K562 (cell line): ENCODE measurements at regions not wholly inside any gene's neighbourhood (a gene's known extent, or its start where the extent isn't known, plus 50 kb on each side); places are given as distances from the start of the nearest gene placed in this dataset.

Source experiments
- ATAC-seq: fragments of 200-7000 bp; cut with Tn5 transposase; 3 replicates; pipeline ENCODE4 v1.9.1; 2020; ENCODE audit warnings: moderate library complexity
- BruUV-seq: library from RNA; stranded (reverse); fragments of 400-500 nt; replicated peaks from 2 replicates; lab custom pipeline; 2021; lab: Mats Ljungman, UMichigan
- CTCF ChIA-PET: fragments of 300-600 bp; formaldehyde crosslinking; extraction: SDS; loops from one replicate; lab custom pipeline; 2021; ENCODE audit warnings: low intra/inter-chr PET ratio; lab: Yijun Ruan, JAX
- POLR2A ChIA-PET: fragments of 300-600, 350-650 bp; sonication (Branson Sonifier 250); formaldehyde crosslinking; extraction: SDS; loops from one replicate; lab custom pipeline; 2021; ENCODE audit warnings: antibody characterized with exemption, inconsistent platforms; lab: Yijun Ruan, JAX
- DNase-seq, 4 experiments: peaks; one replicate each; pipeline versions ENCODE4 v3.0.0 to v3.0.0-alpha.2; 2011 to 2018; ENCODE audit warnings: low spot score in 3 of 4, mixed read lengths in 3 of 4; ENCODE audit errors: extremely low read depth in 1 of 4
- FAIRE-seq: peaks from 2 replicates; lab custom pipeline; 2011; peaks lifted over from hg19 to GRCh38; lab: Jason Lieb, UNC
- H2AFZ ChIP-seq: 2 replicates; pipeline ENCODE4 v1.6.0; 2011; ENCODE audit warnings: low read depth, low read length, control low read depth, inconsistent platforms
- H3K27ac ChIP-seq: fragments of 200-600 bp; 3 replicates; pipeline ENCODE4 v1.8.0; 2011; ENCODE audit warnings: low read depth, mild to moderate bottlenecking, control low read depth, inconsistent platforms, low read length, moderate library complexity, mixed read lengths; ENCODE audit errors: extremely low read depth
- H3K27me3 ChIP-seq, 2 experiments: fragments of 300-600 bp in 1 of 2; 2 replicates in 1 of 2; 3 replicates in 1 of 2; pipeline versions ENCODE4 v1.6.0 to v1.8.0; 2011; ENCODE audit warnings: inconsistent platforms in 2 of 2, low read length in 2 of 2, mild to moderate bottlenecking in 1 of 2, mixed read lengths in 1 of 2, moderate library complexity in 1 of 2; ENCODE audit not compliant: control insufficient read depth in 2 of 2, insufficient read depth in 2 of 2
- H3K36me3 ChIP-seq: fragments of 300-600 bp; 3 replicates; pipeline ENCODE4 v1.8.0; 2011; ENCODE audit warnings: mild to moderate bottlenecking, low read length, inconsistent platforms; ENCODE audit not compliant: control insufficient read depth, insufficient read depth
- H3K4me1 ChIP-seq, 2 experiments: fragments of 200-600 bp in 1 of 2; replicated peaks in 1 of 2; 2 replicates in 1 of 2; 3 replicates in 1 of 2; pipeline versions ENCODE4 v1.5.1 to v1.8.0; 2011; ENCODE audit warnings: inconsistent platforms in 2 of 2, low read length in 2 of 2, mild to moderate bottlenecking in 1 of 2, mixed read lengths in 1 of 2, moderate library complexity in 1 of 2; ENCODE audit not compliant: control insufficient read depth in 2 of 2, insufficient read depth in 2 of 2
- H3K4me2 ChIP-seq: 2 replicates; pipeline ENCODE4 v1.6.1; 2011; ENCODE audit warnings: low read length, control low read depth, inconsistent platforms, mixed read lengths; ENCODE audit not compliant: insufficient read depth
- H3K4me3 ChIP-seq: fragments of 200-600 bp; sonication (generic), shearing (Covaris generic); 2 replicates; pipeline ENCODE4 v1.5.1; 2016; ENCODE audit warnings: control low read depth, inconsistent platforms
- H3K79me2 ChIP-seq: fragments of 200-600 bp; 3 replicates; pipeline ENCODE4 v1.8.0; 2011; ENCODE audit warnings: low read length, inconsistent platforms; ENCODE audit not compliant: control insufficient read depth, insufficient read depth
- H3K9ac ChIP-seq, 2 experiments: 2 replicates each; pipeline versions ENCODE4 v1.6.0 to v1.6.1; 2011; ENCODE audit warnings: low read depth in 2 of 2, low read length in 2 of 2, control low read depth in 1 of 2, inconsistent platforms in 1 of 2, mild to moderate bottlenecking in 1 of 2, mixed read lengths in 1 of 2; ENCODE audit not compliant: insufficient read depth in 1 of 2
- H3K9me1 ChIP-seq: one replicate; pipeline ENCODE4 v1.6.0; 2011; ENCODE audit warnings: inconsistent platforms, mild to moderate bottlenecking, low read length, moderate library complexity; ENCODE audit not compliant: control insufficient read depth, insufficient read depth
- H3K9me3 ChIP-seq: replicated peaks from 2 replicates; pipeline ENCODE4 v1.5.1; 2011; ENCODE audit warnings: low read depth, low read length, inconsistent platforms; ENCODE audit not compliant: control insufficient read depth, insufficient read depth
- H4K20me1 ChIP-seq: replicated peaks from 2 replicates; pipeline ENCODE4 v1.6.1; 2011; ENCODE audit warnings: low read length, inconsistent platforms, mixed read lengths; ENCODE audit not compliant: control insufficient read depth, insufficient read depth
- MTA1 ChIP-seq: fragments of 450-650 bp; IDR thresholded peaks from 2 replicates; pipeline ENCODE4 v1.6.1; 2017; ENCODE audit warnings: borderline replicate concordance
- PHF21A ChIP-seq: fragments of 450-650 bp; IDR thresholded peaks from 2 replicates; pipeline ENCODE4 v1.6.1; 2017; ENCODE audit warnings: low read depth, borderline replicate concordance
- POLR2H ChIP-seq: IDR thresholded peaks from 2 replicates; pipeline ENCODE4 v1.6.1; 2016; ENCODE audit warnings: missing genetic modification characterization, low read depth, mild to moderate bottlenecking, control low read depth, missing compliant biosample characterization, moderate library complexity
- RERE ChIP-seq: sonication (generic); formaldehyde crosslinking; IDR thresholded peaks from 2 replicates; pipeline ENCODE4 v1.8.0; 2023; ENCODE audit warnings: missing genetic modification reagents, mild to moderate bottlenecking, borderline replicate concordance
- SOX6 ChIP-seq: fragments of 450-650 bp; IDR thresholded peaks from 2 replicates; pipeline ENCODE4 v1.6.1; 2014; ENCODE audit warnings: mild to moderate bottlenecking
- ZNF551 ChIP-seq: fragments of 250-450 bp; sonication (Bioruptor Pico); IDR thresholded peaks from 2 replicates; pipeline ENCODE4 v1.5.0; 2021; ENCODE audit warnings: mild to moderate bottlenecking, moderate library complexity
- WGBS: fragments of 100-300 bp; shearing (Covaris generic); methylation state at CpG from one replicate; pipeline ENCODE4 v1.1.6; 2016; ENCODE audit warnings: low coverage, mixed read lengths; ENCODE audit not compliant: insufficient coverage; ENCODE audit errors: missing lambda C conversion rate; 5-methylcytosine and 5-hydroxymethylcytosine counted together
- in situ Hi-C: fragments of 300-500 bp; cut with MboI; formaldehyde crosslinking; loops from 4 replicates; pipeline ENCODE4 v1.15.0; 2018; ENCODE audit warnings: inconsistent platforms, mixed read lengths
- intact Hi-C: fragments of 100-400 bp; cut with micrococcal nuclease; formaldehyde crosslinking; loops from 2 replicates; pipeline ENCODE4 v1.14.2; 2022
- TF ChIP-seq, protein P1 (sequence below): fragments of 450-650 bp; IDR thresholded peaks from 2 replicates; pipeline ENCODE4 v1.6.1; 2016

DNA sequence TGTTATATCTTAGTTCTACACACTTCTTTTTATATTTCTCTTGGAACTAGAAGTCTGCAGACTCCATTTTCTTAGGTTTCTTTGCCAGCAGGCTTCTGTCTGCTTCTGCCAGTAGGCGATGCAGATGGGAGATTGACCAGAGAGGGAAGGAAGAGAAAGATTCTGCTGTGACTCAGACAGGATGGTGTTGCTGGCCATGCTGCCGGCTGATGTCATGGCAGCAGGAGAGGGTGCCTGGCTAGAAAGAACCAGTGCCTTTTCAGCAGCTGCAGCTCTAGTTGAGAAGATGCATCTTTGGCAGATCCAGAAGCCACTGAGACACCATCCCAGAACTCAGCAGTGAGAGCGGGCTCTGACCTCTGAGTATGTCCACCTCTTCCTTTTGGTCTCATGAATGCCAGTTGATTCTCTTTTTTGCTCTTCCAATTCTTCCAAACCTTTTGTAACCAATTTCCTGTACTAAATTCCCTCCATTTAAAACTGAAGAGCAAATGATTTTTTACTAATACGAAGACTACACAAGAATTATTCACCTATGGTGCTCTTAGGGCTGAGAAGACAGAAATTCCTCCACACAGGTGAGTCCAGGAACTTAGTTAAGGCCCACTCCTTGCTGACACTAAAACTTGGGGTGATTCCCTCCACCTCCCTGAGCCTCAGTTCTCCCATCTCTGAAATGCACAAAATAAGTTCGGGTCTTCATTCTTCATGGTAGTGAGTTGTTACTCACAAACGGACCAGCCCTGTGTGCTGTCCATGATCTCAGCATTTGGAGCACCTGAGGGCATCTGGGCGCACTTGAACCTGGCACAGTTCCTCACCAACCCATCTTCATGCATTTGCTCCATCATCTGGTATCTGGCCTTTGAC lies 200.7 kb downstream of the MYCN start:
- in situ Hi-C loops = no loop called here

More for the DNA sequence above, 200.7 kb downstream of the MYCN start:
- H3K79me2 ChIP-seq = no peaks in the 10 kb centered on the region
- H3K4me1 ChIP-seq = no peaks in the 10 kb centered on the region
- no peak overlapping the region for H2AFZ ChIP-seq
- H3K27me3 ChIP-seq = no peaks in the 10 kb centered on the region
- WGBS = 0% methylated on average over 7 of the region's 7 CpGs
- FAIRE-seq = no peak
- no peak for ATAC-seq
- no peaks in the 10 kb centered on the region for H3K9me1 ChIP-seq
- POLR2A ChIA-PET = no interaction called here
- H3K4me3 ChIP-seq = no peak overlapping the region
- intact Hi-C loops = no loop called here
- CTCF ChIA-PET = no interaction called here
- H4K20me1 ChIP-seq = no peaks in the 10 kb centered on the region; the same call in 1 of the 2 replicates
- H3K36me3 ChIP-seq = no peaks in the 10 kb centered on the region
- no peak for DNase-seq
- no TSS peak for BruUV-seq
- H3K27ac ChIP-seq = no peak overlapping the region
- no peak overlapping the region for H3K9ac ChIP-seq
- no peak overlapping the region for H3K4me2 ChIP-seq
- TF ChIP-seq, protein P1, sequence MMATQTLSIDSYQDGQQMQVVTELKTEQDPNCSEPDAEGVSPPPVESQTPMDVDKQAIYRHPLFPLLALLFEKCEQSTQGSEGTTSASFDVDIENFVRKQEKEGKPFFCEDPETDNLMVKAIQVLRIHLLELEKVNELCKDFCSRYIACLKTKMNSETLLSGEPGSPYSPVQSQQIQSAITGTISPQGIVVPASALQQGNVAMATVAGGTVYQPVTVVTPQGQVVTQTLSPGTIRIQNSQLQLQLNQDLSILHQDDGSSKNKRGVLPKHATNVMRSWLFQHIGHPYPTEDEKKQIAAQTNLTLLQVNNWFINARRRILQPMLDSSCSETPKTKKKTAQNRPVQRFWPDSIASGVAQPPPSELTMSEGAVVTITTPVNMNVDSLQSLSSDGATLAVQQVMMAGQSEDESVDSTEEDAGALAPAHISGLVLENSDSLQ = no peak
- TF ChIP-seq RERE = no peak
- no peak for TF ChIP-seq MTA1
- no peak for TF ChIP-seq SOX6
- no peak for TF ChIP-seq POLR2H (tag)
- TF ChIP-seq PHF21A = no peak
- TF ChIP-seq ZNF551 (CRISPR knock-in tag) = no peak
- H3K9me3 ChIP-seq = 0 out of 2 replicates have a peak, but pooled peaks cover 2% of the 10 kb centered on the region
